ENCODE measurements at regions not wholly inside any gene's neighbourhood (a gene's known extent, or its start where the extent isn't known, plus 50 kb on each side); places are given as distances from the start of the nearest gene placed in this dataset.

- Histone ChIP-seq H3K36me3 (no peaks in the 10 kb centered on the region), H3K27me3 (peaks cover 0 to 2% (median 0%) of the 10 kb centered on the region in 7 donors), H3K4me1 (peaks cover 0 to 10% (median 0%) of the 10 kb centered on the region in 9 donors), H3K4me3 (no peak overlapping the region), H3K9me3 (no peaks in the 10 kb centered on the region), H3K27ac (no peak overlapping the region)
- intact Hi-C loops (cut with DNase I), result no loop called here
- WGBS, 2 donors, result 83 to 88% methylated on average over 11 of the region's 11 CpGs
- DNase-seq (no peak), ATAC-seq (no peak)
- no peak for TF ChIP-seq CTCF (IDR thresholded peaks at IDR 0.05)
These were observed 58.7 kb upstream of the RNU6ATAC start for GRCh38 chr9:134223091-134223490.

DNA sequence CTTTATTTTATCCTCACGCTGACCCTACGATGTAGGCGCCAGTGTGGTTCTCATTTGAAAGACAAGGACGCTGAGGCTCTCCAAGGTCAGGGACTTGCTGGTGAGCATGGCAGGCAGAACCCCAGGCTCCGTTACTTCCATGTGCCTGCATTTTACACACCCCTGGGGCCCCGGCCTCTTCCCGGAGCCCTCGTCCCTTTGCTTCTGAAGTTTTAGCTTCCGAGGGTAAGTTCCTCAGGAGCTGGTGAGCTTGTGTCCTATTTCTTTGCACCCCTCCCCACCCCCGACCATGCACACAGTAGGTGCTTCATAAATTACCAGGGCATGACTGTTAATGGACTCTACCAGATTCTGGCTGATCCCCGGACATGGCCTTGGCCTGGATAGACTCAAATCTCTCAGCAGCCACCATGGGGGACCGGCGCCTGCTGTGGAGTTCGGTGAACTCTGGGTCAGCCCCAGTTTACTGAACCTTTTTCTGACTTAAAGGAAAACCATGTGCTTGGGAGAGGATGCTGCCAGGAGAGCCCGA, 59.3 kb upstream of the RNU6ATAC start:
- H3K27ac ChIP-seq, result no peak overlapping the region
- ATAC-seq, result no peak
- H3K4me1 ChIP-seq, result peaks cover 0 to 10% (median 0%) of the 10 kb centered on the region in 9 donors
- H3K9me3 ChIP-seq, result no peaks in the 10 kb centered on the region
- no peak for TF ChIP-seq CTCF (IDR thresholded peaks at IDR 0.05)
- DNase-seq, result peak in 1 of 2 donors; percentile 3
- H3K27me3 ChIP-seq, result peaks cover 0 to 8% (median 0%) of the 10 kb centered on the region in 7 donors
- H3K4me3 ChIP-seq, result no peak overlapping the region
- 91 to 92% methylated on average over 15 of the region's 15 CpGs for WGBS, 2 donors
- intact Hi-C loops (cut with DNase I), result no loop called here
- no peaks in the 10 kb centered on the region for H3K36me3 ChIP-seq

GRCh38 chr9:134224127-134224526, 59.8 kb upstream of the RNU6ATAC start:
- TF ChIP-seq CTCF (IDR thresholded peaks at IDR 0.05), result no peak

GRCh38 chr9:134224567-134225093, 60.3 kb upstream of the RNU6ATAC start:
- H3K4me1 ChIP-seq, result peaks cover 0 to 10% (median 0%) of the 10 kb centered on the region in 9 donors
- H3K27me3 ChIP-seq, result peaks cover 0 to 11% (median 0%) of the 10 kb centered on the region in 7 donors
- no peaks in the 10 kb centered on the region for H3K36me3 ChIP-seq
- WGBS, 2 donors, result 89 to 93% methylated on average over 9 of the region's 9 CpGs
- H3K27ac ChIP-seq, result no peak overlapping the region
- no peak for ATAC-seq
- peak in 1 of 2 donors; percentile 8 for DNase-seq
- H3K9me3 ChIP-seq, result no peaks in the 10 kb centered on the region
- TF ChIP-seq CTCF (IDR thresholded peaks at IDR 0.05), result no peak
- intact Hi-C loops (cut with DNase I), result loop anchor here in 1 of 10 donors (5.0 kb wide), 1 partner anchor 48 kb away; no protein-coding TSS in a partner anchor
- no peak overlapping the region for H3K4me3 ChIP-seq

More at GRCh38 chr9:134224127-134224526, 59.8 kb upstream of the RNU6ATAC start:
- ATAC-seq, result no peak
- intact Hi-C loops (cut with DNase I), result no loop called here
- WGBS, 2 donors, result 89 to 91% methylated on average over 9 of the region's 9 CpGs
- no peaks in the 10 kb centered on the region for H3K36me3 ChIP-seq
- DNase-seq, result no peak
- peaks cover 0 to 11% (median 0%) of the 10 kb centered on the region in 7 donors for H3K27me3 ChIP-seq
- H3K27ac ChIP-seq, result no peak overlapping the region
- H3K9me3 ChIP-seq, result no peaks in the 10 kb centered on the region
- peaks cover 0 to 10% (median 0%) of the 10 kb centered on the region in 9 donors for H3K4me1 ChIP-seq
- no peak overlapping the region for H3K4me3 ChIP-seq

All from heart right ventricle (tissue), 16 donors.